HCT116 (cell line): ENCODE measurements at regions not wholly inside any gene's neighbourhood (a gene's known extent, or its start where the extent isn't known, plus 50 kb on each side); places are given as distances from the start of the nearest gene placed in this dataset.

ENCODE experiments used
- ATAC-seq: fragments of 200-7000 bp; cut with Tn5 transposase; 2 replicates; pipeline ENCODE4 v1.9.1; 2020; ENCODE audit warnings: mild to moderate bottlenecking, moderate library complexity
- BruUV-seq: library from RNA; stranded (reverse); fragments of 400-500 nt; replicated peaks from 2 replicates; lab custom pipeline; 2021; lab: Mats Ljungman, UMichigan
- CTCF ChIA-PET: fragments of 300-600 bp; sonication (Branson Sonifier 250); formaldehyde crosslinking; loops from one replicate; lab custom pipeline; 2021; ENCODE audit warnings: antibody characterized with exemption; lab: Charles Lee
- POLR2A ChIA-PET: fragments of 300-600, 350-600 bp; sonication (Branson Sonifier 250); formaldehyde crosslinking; loops from one replicate; lab custom pipeline; 2021; ENCODE audit warnings: antibody characterized with exemption; lab: Charles Lee
- RAD21 ChIA-PET, 2 experiments: fragments of 300-600 bp; sonication (Branson Sonifier 250); formaldehyde crosslinking; loops; one replicate each; lab custom pipeline; 2023; ENCODE audit warnings: low total read pairs in 2 of 2; ENCODE audit not compliant: uncharacterized antibody in 2 of 2, unreplicated experiment in 2 of 2, low non-redundant PET in 1 of 2; lab: Charles Lee
- DNase-seq: peaks from one replicate; pipeline ENCODE4 v3.0.0-alpha.2; 2010; ENCODE audit warnings: low read depth, low spot score
- H2AFZ ChIP-seq: fragments of 200-600 bp; shearing (Covaris generic), sonication (generic); 2 replicates; pipeline ENCODE4 v1.6.1; 2017; ENCODE audit warnings: low read depth, mixed run types, mixed read lengths, antibody characterized with exemption, low read length; ENCODE audit not compliant: poor library complexity, severe bottlenecking
- H3K27ac ChIP-seq: 2 replicates; pipeline ENCODE4 v1.5.1; 2012; ENCODE audit warnings: low read depth, low read length
- H3K27me3 ChIP-seq: fragments of 200-600 bp; sonication (generic); 2 replicates; pipeline ENCODE4 v1.6.1; 2016; ENCODE audit warnings: mixed run types, low read length, mixed read lengths; ENCODE audit not compliant: insufficient read depth
- H3K36me3 ChIP-seq, 2 experiments: fragments of 200-500 bp in 1 of 2; fragments of 200-600 bp in 1 of 2; sonication (Bioruptor generic) in 1 of 2; sonication (generic) in 1 of 2; 2 replicates each; pipeline versions ENCODE4 v1.5.1 to v1.6.1; 2014 to 2016; ENCODE audit warnings: low read length in 2 of 2, inconsistent platforms in 1 of 2, mixed read lengths in 1 of 2, mixed run types in 1 of 2; ENCODE audit not compliant: insufficient read depth in 2 of 2, control insufficient read depth in 1 of 2
- H3K4me1 ChIP-seq, 2 experiments: fragments of 200-600 bp in 1 of 2; sonication (generic) in 1 of 2; 2 replicates each; pipeline versions ENCODE4 v1.5.1 to v1.6.1; 2012 to 2017; ENCODE audit warnings: low read length in 2 of 2, inconsistent platforms in 1 of 2, mild to moderate bottlenecking in 1 of 2, mixed read lengths in 1 of 2, mixed run types in 1 of 2, moderate library complexity in 1 of 2; ENCODE audit not compliant: insufficient read depth in 2 of 2, control insufficient read depth in 1 of 2
- H3K4me2 ChIP-seq: fragments of 200-600 bp; sonication (generic); 2 replicates; pipeline ENCODE4 v1.6.1; 2017; ENCODE audit warnings: mixed run types, low read length, mixed read lengths
- H3K4me3 ChIP-seq, 2 experiments: fragments of 200-600 bp in 1 of 2; sonication (generic) in 1 of 2; replicated peaks in 1 of 2; 2 replicates each; pipeline ENCODE4 v1.5.1; 2011 to 2016; ENCODE audit warnings: low read length in 2 of 2, control low read depth in 1 of 2, low read depth in 1 of 2, mild to moderate bottlenecking in 1 of 2, mixed read lengths in 1 of 2, mixed run types in 1 of 2
- H3K79me2 ChIP-seq: fragments of 200-600 bp; sonication (generic); 2 replicates; pipeline ENCODE4 v1.6.1; 2017; ENCODE audit warnings: mild to moderate bottlenecking, mixed run types, low read length, moderate library complexity, mixed read lengths; ENCODE audit not compliant: insufficient read depth
- H3K9ac ChIP-seq: fragments of 200-600 bp; sonication (generic); 2 replicates; pipeline ENCODE4 v1.6.1; 2016; ENCODE audit warnings: low read length, mixed read lengths
- H3K9me2 ChIP-seq: fragments of 200-600 bp; sonication (generic), shearing (Covaris generic); 2 replicates; pipeline ENCODE4 v1.6.1; 2017; ENCODE audit warnings: mixed run types, mild to moderate bottlenecking, moderate library complexity; ENCODE audit not compliant: insufficient read depth
- H3K9me3 ChIP-seq, 2 experiments: fragments of 200-500 bp in 1 of 2; fragments of 200-600 bp in 1 of 2; sonication (Bioruptor generic) in 1 of 2; sonication (generic) in 1 of 2; 2 replicates each; pipeline ENCODE4 v1.6.1; 2014 to 2017; ENCODE audit warnings: low read length in 2 of 2, mixed read lengths in 2 of 2, inconsistent platforms in 1 of 2, low read depth in 1 of 2, mild to moderate bottlenecking in 1 of 2, mixed run types in 1 of 2, moderate library complexity in 1 of 2; ENCODE audit not compliant: control insufficient read depth in 1 of 2, insufficient read depth in 1 of 2
- H4K20me1 ChIP-seq: fragments of 200-600 bp; sonication (generic), shearing (Covaris generic); 2 replicates; pipeline ENCODE4 v1.6.1; 2017; ENCODE audit warnings: mixed run types, mild to moderate bottlenecking, moderate library complexity; ENCODE audit not compliant: insufficient read depth
- CEBPB ChIP-seq: IDR thresholded peaks from 2 replicates; pipeline ENCODE4 v1.6.1; 2012; ENCODE audit warnings: low read depth
- ELF1 ChIP-seq: IDR thresholded peaks from 2 replicates; pipeline ENCODE4 v1.6.1; 2012; ENCODE audit warnings: low read depth, borderline replicate concordance
- EZH2 ChIP-seq: fragments of 200-600 bp; sonication (generic); IDR thresholded peaks from 2 replicates; pipeline ENCODE4 v1.6.1; 2017; ENCODE audit warnings: antibody characterized with exemption, mixed run types
- EZH2phosphoT487 ChIP-seq: fragments of 200-600 bp; IDR thresholded peaks from 2 replicates; pipeline ENCODE4 v1.6.1; 2018; ENCODE audit warnings: antibody characterized with exemption, borderline replicate concordance
- JUND ChIP-seq: IDR thresholded peaks from 2 replicates; pipeline ENCODE4 v1.6.1; 2012
- POLR2A ChIP-seq: IDR thresholded peaks from 2 replicates; pipeline ENCODE4 v1.7.0; 2011; ENCODE audit warnings: borderline replicate concordance; ENCODE audit not compliant: insufficient read depth, insufficient read length; ENCODE audit errors: extremely low read depth
- SP1 ChIP-seq: IDR thresholded peaks from 2 replicates; pipeline ENCODE4 v1.6.1; 2012; ENCODE audit warnings: low read depth
- YY1 ChIP-seq: IDR thresholded peaks from 2 replicates; pipeline ENCODE4 v1.6.1; 2011; ENCODE audit warnings: low read length, low read depth, moderate library complexity, mild to moderate bottlenecking; ENCODE audit not compliant: insufficient replicate concordance; ENCODE audit errors: extremely low read depth
- ZFX ChIP-seq: fragments of 450-650 bp; IDR thresholded peaks from 2 replicates; pipeline ENCODE4 v1.6.1; 2017
- intact Hi-C: fragments of 100-400 bp; cut with micrococcal nuclease; formaldehyde crosslinking; loops from 2 replicates; pipeline ENCODE4 v1.10.0; 2022
- TF ChIP-seq, protein P1 (sequence below): IDR thresholded peaks from 2 replicates; pipeline ENCODE4 v1.6.1; 2012; ENCODE audit warnings: low read depth
- TF ChIP-seq, protein P2 (sequence below): IDR thresholded peaks from 2 replicates; pipeline ENCODE4 v1.6.1; 2011; ENCODE audit warnings: mild to moderate bottlenecking, low read length, moderate library complexity; ENCODE audit not compliant: insufficient replicate concordance; ENCODE audit errors: extremely low read depth
- TF ChIP-seq, protein P3 (sequence below), 3 experiments: fragments of 200-600 bp in 1 of 3; sonication (generic) in 1 of 3; IDR thresholded peaks in 2 of 3; conservative IDR thresholded peaks in 1 of 3; 2 replicates each; pipeline ENCODE4 v1.5.1; 2012 to 2017; ENCODE audit warnings: low read depth in 2 of 3, low read length in 2 of 3, antibody characterized with exemption in 1 of 3, borderline replicate concordance in 1 of 3, control low read depth in 1 of 3, mild to moderate bottlenecking in 1 of 3, mixed read lengths in 1 of 3, mixed run types in 1 of 3, moderate library complexity in 1 of 3; ENCODE audit not compliant: insufficient read depth in 1 of 3

DNA sequence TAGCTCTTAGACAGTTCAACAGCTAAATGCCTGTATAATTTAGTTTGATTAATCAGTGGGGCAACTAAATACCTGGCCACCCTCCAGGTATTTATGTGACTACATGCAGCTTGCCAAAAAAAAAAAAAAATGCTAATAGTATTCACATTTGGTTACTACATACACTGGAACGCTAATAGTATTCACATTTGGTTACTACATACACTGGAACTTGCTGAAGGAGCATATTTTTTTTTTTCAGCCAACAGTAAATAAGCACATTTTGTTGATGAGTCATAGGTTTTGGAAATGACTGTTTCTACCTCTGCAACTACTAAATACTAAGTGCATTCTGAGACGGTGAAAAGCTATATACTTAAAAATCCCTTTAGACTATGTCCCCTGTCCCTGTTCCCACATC is 1172.3 kb downstream of the LRFN5 start:
- DNase-seq, result no peak
- no peaks in the 10 kb centered on the region; the same call in 1 of the 2 replicates for H4K20me1 ChIP-seq
- no peaks in the 10 kb centered on the region for H3K79me2 ChIP-seq
- POLR2A ChIA-PET, result no interaction called here
- H3K4me2 ChIP-seq, result no peak overlapping the region
- intact Hi-C loops, result no loop called here
- H3K9ac ChIP-seq, result no peak overlapping the region
- RAD21 ChIA-PET, result no interaction called here
- peaks cover 0 to 7% of the 10 kb centered on the region in 2 experiments; a peak in 1 of 4 replicates for H3K9me3 ChIP-seq
- H3K4me3 ChIP-seq, result no peak overlapping the region
- H3K4me1 ChIP-seq, result no peaks in the 10 kb centered on the region
- no peaks in the 10 kb centered on the region for H3K27me3 ChIP-seq
- no TSS peak for BruUV-seq
- H3K9me2 ChIP-seq, result no peaks in the 10 kb centered on the region
- CTCF ChIA-PET, result no interaction called here
- H3K27ac ChIP-seq, result no peak overlapping the region
- no peak overlapping the region for H2AFZ ChIP-seq
- TF ChIP-seq YY1, result no peak
- TF ChIP-seq, protein P1, sequence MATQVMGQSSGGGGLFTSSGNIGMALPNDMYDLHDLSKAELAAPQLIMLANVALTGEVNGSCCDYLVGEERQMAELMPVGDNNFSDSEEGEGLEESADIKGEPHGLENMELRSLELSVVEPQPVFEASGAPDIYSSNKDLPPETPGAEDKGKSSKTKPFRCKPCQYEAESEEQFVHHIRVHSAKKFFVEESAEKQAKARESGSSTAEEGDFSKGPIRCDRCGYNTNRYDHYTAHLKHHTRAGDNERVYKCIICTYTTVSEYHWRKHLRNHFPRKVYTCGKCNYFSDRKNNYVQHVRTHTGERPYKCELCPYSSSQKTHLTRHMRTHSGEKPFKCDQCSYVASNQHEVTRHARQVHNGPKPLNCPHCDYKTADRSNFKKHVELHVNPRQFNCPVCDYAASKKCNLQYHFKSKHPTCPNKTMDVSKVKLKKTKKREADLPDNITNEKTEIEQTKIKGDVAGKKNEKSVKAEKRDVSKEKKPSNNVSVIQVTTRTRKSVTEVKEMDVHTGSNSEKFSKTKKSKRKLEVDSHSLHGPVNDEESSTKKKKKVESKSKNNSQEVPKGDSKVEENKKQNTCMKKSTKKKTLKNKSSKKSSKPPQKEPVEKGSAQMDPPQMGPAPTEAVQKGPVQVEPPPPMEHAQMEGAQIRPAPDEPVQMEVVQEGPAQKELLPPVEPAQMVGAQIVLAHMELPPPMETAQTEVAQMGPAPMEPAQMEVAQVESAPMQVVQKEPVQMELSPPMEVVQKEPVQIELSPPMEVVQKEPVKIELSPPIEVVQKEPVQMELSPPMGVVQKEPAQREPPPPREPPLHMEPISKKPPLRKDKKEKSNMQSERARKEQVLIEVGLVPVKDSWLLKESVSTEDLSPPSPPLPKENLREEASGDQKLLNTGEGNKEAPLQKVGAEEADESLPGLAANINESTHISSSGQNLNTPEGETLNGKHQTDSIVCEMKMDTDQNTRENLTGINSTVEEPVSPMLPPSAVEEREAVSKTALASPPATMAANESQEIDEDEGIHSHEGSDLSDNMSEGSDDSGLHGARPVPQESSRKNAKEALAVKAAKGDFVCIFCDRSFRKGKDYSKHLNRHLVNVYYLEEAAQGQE, result no peak
- TF ChIP-seq, all 23 proteins: peak for 0
- H3K36me3 ChIP-seq, result no peaks in the 10 kb centered on the region
- ATAC-seq, result no peak

DNA sequence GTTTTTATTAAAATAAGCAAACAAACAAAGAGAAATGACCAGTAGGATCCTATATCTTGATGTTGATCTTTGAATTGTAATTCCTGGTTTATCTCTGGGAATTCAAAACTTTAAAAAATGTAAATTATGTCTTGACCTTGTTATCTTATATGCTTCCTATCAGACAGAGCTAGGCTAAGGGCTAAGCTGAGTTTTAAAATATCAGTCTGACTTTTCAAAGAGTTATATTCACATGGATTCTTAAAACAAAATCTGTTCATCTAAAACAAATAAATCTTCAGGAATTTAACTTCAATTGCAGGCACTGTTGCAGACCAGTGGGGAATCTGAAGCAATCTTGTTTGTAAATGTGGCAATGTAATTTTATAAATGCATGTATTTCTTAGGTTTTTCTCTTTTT is 1144.1 kb downstream of the LRFN5 start:
- Histone ChIP-seq H3K4me2 (no peak overlapping the region), H4K20me1 (no peaks in the 10 kb centered on the region; the same call in 1 of the 2 replicates), H3K9ac (no peak overlapping the region), H3K4me3 (no peak overlapping the region), H3K9me3 (no peaks in the 10 kb centered on the region), H3K9me2 (no peaks in the 10 kb centered on the region), H3K36me3 (no peaks in the 10 kb centered on the region), H2AFZ (no peak overlapping the region), H3K4me1 (no peaks in the 10 kb centered on the region), H3K27ac (no peak overlapping the region), H3K27me3 (no peaks in the 10 kb centered on the region), H3K79me2 (no peaks in the 10 kb centered on the region)
- ChIA-PET RAD21 (no interaction called here), POLR2A (no interaction called here), CTCF (no interaction called here)
- DNase-seq (no peak), ATAC-seq (no peak)
- no TSS peak for BruUV-seq
- intact Hi-C loops, result no loop called here
- TF ChIP-seq EZH2phosphoT487 (no peak), JUND (no peak), YY1 (no peak), EZH2 (no peak), CEBPB (no peak), ELF1 (no peak), SP1 (no peak), ZFX (no peak), POLR2A (no peak)
- TF ChIP-seq, protein P2, sequence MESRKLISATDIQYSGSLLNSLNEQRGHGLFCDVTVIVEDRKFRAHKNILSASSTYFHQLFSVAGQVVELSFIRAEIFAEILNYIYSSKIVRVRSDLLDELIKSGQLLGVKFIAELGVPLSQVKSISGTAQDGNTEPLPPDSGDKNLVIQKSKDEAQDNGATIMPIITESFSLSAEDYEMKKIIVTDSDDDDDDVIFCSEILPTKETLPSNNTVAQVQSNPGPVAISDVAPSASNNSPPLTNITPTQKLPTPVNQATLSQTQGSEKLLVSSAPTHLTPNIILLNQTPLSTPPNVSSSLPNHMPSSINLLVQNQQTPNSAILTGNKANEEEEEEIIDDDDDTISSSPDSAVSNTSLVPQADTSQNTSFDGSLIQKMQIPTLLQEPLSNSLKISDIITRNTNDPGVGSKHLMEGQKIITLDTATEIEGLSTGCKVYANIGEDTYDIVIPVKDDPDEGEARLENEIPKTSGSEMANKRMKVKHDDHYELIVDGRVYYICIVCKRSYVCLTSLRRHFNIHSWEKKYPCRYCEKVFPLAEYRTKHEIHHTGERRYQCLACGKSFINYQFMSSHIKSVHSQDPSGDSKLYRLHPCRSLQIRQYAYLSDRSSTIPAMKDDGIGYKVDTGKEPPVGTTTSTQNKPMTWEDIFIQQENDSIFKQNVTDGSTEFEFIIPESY, result no peak
- TF ChIP-seq, protein P3, sequence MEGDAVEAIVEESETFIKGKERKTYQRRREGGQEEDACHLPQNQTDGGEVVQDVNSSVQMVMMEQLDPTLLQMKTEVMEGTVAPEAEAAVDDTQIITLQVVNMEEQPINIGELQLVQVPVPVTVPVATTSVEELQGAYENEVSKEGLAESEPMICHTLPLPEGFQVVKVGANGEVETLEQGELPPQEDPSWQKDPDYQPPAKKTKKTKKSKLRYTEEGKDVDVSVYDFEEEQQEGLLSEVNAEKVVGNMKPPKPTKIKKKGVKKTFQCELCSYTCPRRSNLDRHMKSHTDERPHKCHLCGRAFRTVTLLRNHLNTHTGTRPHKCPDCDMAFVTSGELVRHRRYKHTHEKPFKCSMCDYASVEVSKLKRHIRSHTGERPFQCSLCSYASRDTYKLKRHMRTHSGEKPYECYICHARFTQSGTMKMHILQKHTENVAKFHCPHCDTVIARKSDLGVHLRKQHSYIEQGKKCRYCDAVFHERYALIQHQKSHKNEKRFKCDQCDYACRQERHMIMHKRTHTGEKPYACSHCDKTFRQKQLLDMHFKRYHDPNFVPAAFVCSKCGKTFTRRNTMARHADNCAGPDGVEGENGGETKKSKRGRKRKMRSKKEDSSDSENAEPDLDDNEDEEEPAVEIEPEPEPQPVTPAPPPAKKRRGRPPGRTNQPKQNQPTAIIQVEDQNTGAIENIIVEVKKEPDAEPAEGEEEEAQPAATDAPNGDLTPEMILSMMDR (IDR thresholded peaks at IDR 0.05 in 2 of 3, conservative IDR thresholded peaks at IDR 0.05 in 1 of 3; ENCODE audit: borderline replicate concordance in 1 of 3, insufficient read depth in 1 of 3, low read depth in 2 of 3, low read length in 2 of 3), result no peak
